Epithelial cell of proximal tubule (primary cell): ENCODE measurements at regions not wholly inside any gene's neighbourhood (a gene's known extent, or its start where the extent isn't known, plus 50 kb on each side); places are given as distances from the start of the nearest gene placed in this dataset.

Experiments
- DNase-seq: peaks from one replicate; pipeline ENCODE4 v3.0.0-alpha.2; 2011; ENCODE audit warnings: low read depth
- H3K4me3 ChIP-seq: 2 replicates; pipeline ENCODE4 v1.5.1; 2011; ENCODE audit warnings: low read depth, mild to moderate bottlenecking, low read length
- TF ChIP-seq, protein P1 (sequence below): conservative IDR thresholded peaks from 2 replicates; pipeline ENCODE4 v1.5.1; 2012; ENCODE audit warnings: low read depth, mild to moderate bottlenecking, low read length

GRCh38 chr6:102717737-102718456 lies 1324.4 kb downstream of the GRIK2 start:
- no peak overlapping the region for H3K4me3 ChIP-seq
- DNase-seq = no peak
- TF ChIP-seq, protein P1, sequence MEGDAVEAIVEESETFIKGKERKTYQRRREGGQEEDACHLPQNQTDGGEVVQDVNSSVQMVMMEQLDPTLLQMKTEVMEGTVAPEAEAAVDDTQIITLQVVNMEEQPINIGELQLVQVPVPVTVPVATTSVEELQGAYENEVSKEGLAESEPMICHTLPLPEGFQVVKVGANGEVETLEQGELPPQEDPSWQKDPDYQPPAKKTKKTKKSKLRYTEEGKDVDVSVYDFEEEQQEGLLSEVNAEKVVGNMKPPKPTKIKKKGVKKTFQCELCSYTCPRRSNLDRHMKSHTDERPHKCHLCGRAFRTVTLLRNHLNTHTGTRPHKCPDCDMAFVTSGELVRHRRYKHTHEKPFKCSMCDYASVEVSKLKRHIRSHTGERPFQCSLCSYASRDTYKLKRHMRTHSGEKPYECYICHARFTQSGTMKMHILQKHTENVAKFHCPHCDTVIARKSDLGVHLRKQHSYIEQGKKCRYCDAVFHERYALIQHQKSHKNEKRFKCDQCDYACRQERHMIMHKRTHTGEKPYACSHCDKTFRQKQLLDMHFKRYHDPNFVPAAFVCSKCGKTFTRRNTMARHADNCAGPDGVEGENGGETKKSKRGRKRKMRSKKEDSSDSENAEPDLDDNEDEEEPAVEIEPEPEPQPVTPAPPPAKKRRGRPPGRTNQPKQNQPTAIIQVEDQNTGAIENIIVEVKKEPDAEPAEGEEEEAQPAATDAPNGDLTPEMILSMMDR = no peak

DNA sequence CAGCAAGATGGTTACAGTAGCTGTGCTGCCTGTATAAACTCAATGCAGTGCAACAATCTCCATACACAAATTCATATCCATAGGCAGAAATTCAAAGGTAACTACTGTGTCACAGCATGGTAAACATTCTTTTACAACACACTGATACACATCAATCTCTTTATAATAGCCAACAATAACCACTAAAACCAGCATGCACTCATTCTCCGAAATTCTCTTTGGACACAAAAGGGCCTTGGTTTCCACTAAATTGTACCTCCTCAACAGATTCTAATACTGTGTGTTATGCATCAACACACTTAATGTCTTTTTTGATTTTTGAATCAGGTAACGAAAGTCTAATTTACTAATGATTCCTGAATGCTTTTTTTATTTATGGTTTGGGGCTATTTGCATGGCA lies 1323.7 kb downstream of the GRIK2 start:
- no peak overlapping the region for H3K4me3 ChIP-seq
- DNase-seq = no peak
- TF ChIP-seq, protein P1 = no peak

GRCh38 chr6:102701019-102701418 lies 1307.5 kb downstream of the GRIK2 start:
- no peak overlapping the region for H3K4me3 ChIP-seq
- DNase-seq = no peak
- TF ChIP-seq, protein P1 = no peak

DNA sequence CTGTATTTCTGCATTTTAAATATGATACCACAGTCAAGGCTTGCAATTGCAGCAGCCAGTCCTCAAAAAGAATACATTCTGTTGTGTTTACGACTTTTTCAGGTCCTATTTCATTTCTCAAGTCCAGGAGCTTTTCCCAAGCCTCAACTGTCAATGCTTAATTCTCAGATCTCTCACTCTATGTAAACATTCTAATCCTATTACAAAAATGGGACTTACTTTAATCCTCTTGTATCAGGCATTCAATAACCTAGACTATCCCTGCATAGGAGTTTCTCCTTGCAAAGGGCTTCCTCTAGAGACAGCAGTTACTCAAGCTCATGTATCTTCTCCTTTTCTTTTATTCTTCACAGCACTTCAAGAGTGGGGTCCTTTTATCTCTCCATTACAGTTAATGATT lies 1293.0 kb downstream of the GRIK2 start:
- TF ChIP-seq, protein P1 = no peak
- H3K4me3 ChIP-seq = no peak overlapping the region
- DNase-seq = no peak

GRCh38 chr6:102680413-102680812 lies 1286.9 kb downstream of the GRIK2 start:
- TF ChIP-seq, protein P1 = no peak
- no peak overlapping the region for H3K4me3 ChIP-seq
- DNase-seq = no peak

DNA sequence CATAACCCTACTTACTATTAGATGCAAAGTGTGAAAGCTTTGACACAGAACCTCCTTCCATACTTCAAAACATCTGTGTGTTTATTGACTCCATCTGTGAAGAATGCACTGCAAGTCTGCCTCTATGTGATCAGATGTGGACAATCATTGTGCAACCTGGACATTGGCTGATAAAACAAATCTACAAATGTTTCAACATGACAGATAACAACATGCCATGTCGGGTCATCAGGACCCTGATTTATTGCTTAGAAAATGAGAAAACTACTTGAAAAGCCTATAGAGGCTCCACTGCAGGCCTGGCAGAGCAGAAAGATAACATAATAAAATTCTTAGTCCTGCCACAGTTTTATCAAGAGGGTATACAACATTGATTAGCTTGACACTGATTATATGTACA lies 1286.4 kb downstream of the GRIK2 start:
- no peak for DNase-seq
- TF ChIP-seq, protein P1 = no peak
- H3K4me3 ChIP-seq = no peak overlapping the region

DNA sequence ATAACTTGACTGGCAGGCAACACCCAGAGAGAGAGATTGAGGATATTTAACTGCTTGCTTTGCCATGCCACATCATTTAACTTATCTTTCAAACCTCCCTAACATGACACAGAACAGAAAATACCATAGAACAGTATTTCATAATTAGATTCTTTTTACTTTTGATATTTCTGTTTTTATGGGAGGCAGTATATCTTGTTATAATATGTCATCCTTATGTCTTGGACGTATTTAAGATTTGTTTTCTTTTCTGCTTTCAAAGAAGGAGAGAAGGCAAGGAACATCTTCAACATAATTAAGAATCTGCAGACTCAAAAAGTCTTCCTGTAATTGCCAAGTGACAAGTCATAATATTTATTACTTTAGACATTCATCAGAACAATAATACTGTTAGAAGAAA lies 1283.7 kb downstream of the GRIK2 start:
- H3K4me3 ChIP-seq = no peak overlapping the region
- TF ChIP-seq, protein P1 = no peak
- DNase-seq = no peak
